ENCODE measurements at regions not wholly inside any gene's neighbourhood (a gene's known extent, or its start where the extent isn't known, plus 50 kb on each side); places are given as distances from the start of the nearest gene placed in this dataset.
"Not testable (repeated sequence)": the region's sequence is repeated elsewhere in the genome, so short reads cannot be mapped to it uniquely, and the experiment has no call there.

DNA sequence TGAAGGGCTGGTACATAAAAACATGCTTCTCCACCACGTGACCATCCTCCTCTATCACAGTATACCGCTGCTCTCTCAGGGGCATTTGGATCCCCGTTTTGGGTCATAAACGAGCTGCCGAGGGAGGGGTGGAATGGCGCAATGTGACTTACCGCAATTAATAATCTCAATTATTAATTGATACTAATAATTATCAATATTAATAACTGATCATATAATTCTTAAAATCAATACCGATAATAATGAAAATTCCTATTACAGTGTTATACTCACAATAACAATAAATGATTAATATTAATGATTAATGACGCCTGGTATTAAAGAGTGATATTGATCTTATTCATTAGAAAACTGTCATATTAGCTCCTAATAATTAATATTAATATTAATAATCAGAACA lies 56.1 kb upstream of the FRG2C start:
- DNase-seq (ENCODE audit: low spot score): not testable (repeated sequence)

DNA sequence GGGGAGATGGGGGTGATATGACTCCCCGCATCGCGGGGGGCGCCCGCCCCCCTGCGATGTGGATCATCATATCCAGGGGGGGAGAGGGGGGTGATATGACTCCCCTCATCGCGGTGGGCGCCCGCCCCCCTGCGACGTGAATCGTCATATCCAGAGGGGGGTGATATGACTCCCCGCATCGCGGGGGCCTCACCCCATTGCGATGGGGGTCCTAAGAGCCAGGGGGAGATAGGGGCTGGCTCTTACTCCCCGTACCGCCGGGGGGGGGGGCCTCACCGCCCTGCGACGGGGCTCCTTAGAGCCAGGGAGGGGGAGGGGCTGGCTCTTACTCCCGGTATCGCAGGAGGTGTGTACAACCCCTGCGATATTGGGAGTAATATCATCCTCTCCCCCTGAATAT lies 54.5 kb upstream of the FRG2C start:
- not testable (repeated sequence) for DNase-seq (ENCODE audit: low spot score)

DNA sequence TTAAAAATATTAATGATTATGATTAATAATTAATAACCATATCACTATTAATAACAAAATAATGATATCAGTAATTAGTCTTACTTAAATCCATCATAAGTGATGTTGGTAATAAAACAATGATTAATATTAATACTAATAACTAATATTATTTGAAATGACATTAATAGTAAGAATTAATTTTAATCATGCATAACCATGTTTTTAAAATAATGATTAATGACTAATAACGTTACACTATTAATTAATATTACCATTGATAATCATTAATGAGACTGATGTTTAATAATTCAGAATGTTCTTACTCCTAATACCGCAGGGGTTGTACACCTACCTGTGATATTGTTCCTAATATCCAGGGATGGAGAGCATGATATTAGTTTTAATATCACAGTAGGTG lies 53.4 kb upstream of the FRG2C start:
- DNase-seq (ENCODE audit: low spot score): no peak

DNA sequence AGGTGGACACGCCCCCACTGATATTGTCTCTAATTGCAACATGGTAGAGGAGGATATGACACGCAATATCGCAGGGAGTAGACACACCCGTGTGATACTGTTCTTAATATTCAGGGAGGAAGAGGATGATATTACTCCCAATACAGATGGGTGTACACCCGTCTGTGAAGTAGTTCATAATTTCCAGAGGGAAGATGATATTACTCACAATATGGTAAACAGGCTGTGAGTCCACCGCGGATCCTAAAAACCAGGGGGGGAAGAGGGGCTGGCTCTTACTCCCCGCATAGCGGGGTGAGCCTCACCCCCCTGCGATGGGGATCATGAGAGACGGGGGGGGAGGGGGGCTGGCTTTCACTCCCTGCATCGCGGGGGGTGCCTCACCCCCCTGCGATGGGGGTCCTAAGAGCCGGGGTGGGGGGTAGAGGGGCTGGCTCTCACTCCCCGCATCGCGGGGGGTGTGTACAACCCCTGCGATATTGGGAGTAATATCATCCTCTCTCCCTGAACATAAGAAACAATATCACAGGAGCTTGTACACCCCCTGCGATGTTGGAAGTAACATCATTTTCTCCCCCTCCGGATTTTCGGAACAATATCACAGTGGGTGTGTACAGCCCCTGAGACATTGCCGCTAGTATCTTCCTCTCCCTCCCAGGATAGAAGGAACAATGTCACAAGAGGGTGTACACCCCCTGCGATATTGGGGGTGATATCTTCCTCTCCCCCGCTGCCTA lies 52.2 kb upstream of the FRG2C start:
- DNase-seq (ENCODE audit: low spot score): not testable (repeated sequence)
